HL-60/S4 (cell line): ENCODE measurements at regions not wholly inside any gene's neighbourhood (a gene's known extent, or its start where the extent isn't known, plus 50 kb on each side); places are given as distances from the start of the nearest gene placed in this dataset.

Source experiments
- in situ Hi-C: fragments of 300-500 bp; cut with MboI; formaldehyde crosslinking; loops from 2 replicates; pipeline ENCODE4 v1.14.3; 2022; ENCODE audit warnings: low sequenced_read_pairs

- in situ Hi-C loops, result no loop called here
Observed at GRCh38 chr15:94882071-94882712, 650.8 kb downstream of the MCTP2 start.

GRCh38 chr15:94887391-94887790 is 656.0 kb downstream of the MCTP2 start:
- in situ Hi-C loops, result no loop called here

- in situ Hi-C loops, result no loop called here
Observed at GRCh38 chr15:94889153-94889552, 657.8 kb downstream of the MCTP2 start.

GRCh38 chr15:94893091-94893490 is 661.7 kb downstream of the MCTP2 start:
- in situ Hi-C loops, result no loop called here

GRCh38 chr15:94894056-94894455 is 662.7 kb downstream of the MCTP2 start:
- in situ Hi-C loops, result no loop called here

- in situ Hi-C loops, result no loop called here
Observed at GRCh38 chr15:94909510-94909909, 678.1 kb downstream of the MCTP2 start.

GRCh38 chr15:94910166-94910565 is 678.8 kb downstream of the MCTP2 start:
- in situ Hi-C loops, result no loop called here

- in situ Hi-C loops, result no loop called here
Observed at GRCh38 chr15:94912760-94913159, 681.4 kb downstream of the MCTP2 start.

- in situ Hi-C loops, result no loop called here
Observed at GRCh38 chr15:94917068-94917467, 685.7 kb downstream of the MCTP2 start.

GRCh38 chr15:94921936-94922335 is 690.6 kb downstream of the MCTP2 start:
- in situ Hi-C loops, result no loop called here

GRCh38 chr15:94924057-94924456 is 692.7 kb downstream of the MCTP2 start:
- in situ Hi-C loops, result no loop called here

- in situ Hi-C loops, result no loop called here
Observed at GRCh38 chr15:94924971-94925598, 693.7 kb downstream of the MCTP2 start.

GRCh38 chr15:94925680-94926079 is 694.3 kb downstream of the MCTP2 start:
- in situ Hi-C loops, result no loop called here

GRCh38 chr15:94927003-94927402 is 695.6 kb downstream of the MCTP2 start:
- in situ Hi-C loops, result no loop called here

GRCh38 chr15:94929282-94929681 is 697.9 kb downstream of the MCTP2 start:
- in situ Hi-C loops, result no loop called here

GRCh38 chr15:94930441-94930840 is 699.1 kb downstream of the MCTP2 start:
- in situ Hi-C loops, result no loop called here

GRCh38 chr15:94930960-94931359 is 699.6 kb downstream of the MCTP2 start:
- in situ Hi-C loops, result no loop called here

- in situ Hi-C loops, result no loop called here
Observed at GRCh38 chr15:94934440-94934839, 703.1 kb downstream of the MCTP2 start.

- in situ Hi-C loops, result no loop called here
Observed at GRCh38 chr15:94937242-94937641, 705.9 kb downstream of the MCTP2 start.

GRCh38 chr15:94943888-94944287 is 712.5 kb downstream of the MCTP2 start:
- in situ Hi-C loops, result no loop called here

GRCh38 chr15:94951538-94951937 is 720.2 kb downstream of the MCTP2 start:
- in situ Hi-C loops, result no loop called here

GRCh38 chr15:94963953-94964352 is 732.6 kb downstream of the MCTP2 start:
- in situ Hi-C loops, result no loop called here

GRCh38 chr15:94965593-94965992 is 734.2 kb downstream of the MCTP2 start:
- in situ Hi-C loops, result no loop called here
